ENCODE measurements at regions not wholly inside any gene's neighbourhood (a gene's known extent, or its start where the extent isn't known, plus 50 kb on each side); places are given as distances from the start of the nearest gene placed in this dataset.

GRCh38 chrX:773292-774025 is 142.9 kb downstream of the SHOX start:
- TF ChIP-seq, protein P1, sequence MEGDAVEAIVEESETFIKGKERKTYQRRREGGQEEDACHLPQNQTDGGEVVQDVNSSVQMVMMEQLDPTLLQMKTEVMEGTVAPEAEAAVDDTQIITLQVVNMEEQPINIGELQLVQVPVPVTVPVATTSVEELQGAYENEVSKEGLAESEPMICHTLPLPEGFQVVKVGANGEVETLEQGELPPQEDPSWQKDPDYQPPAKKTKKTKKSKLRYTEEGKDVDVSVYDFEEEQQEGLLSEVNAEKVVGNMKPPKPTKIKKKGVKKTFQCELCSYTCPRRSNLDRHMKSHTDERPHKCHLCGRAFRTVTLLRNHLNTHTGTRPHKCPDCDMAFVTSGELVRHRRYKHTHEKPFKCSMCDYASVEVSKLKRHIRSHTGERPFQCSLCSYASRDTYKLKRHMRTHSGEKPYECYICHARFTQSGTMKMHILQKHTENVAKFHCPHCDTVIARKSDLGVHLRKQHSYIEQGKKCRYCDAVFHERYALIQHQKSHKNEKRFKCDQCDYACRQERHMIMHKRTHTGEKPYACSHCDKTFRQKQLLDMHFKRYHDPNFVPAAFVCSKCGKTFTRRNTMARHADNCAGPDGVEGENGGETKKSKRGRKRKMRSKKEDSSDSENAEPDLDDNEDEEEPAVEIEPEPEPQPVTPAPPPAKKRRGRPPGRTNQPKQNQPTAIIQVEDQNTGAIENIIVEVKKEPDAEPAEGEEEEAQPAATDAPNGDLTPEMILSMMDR (IDR thresholded peaks at IDR 0.05): no peak
- Mint-ChIP-seq H3K27ac (ENCODE audit: unreplicated experiment) (no peak overlapping the region), H3K36me3 (ENCODE audit: unreplicated experiment) (no peaks in the 10 kb centered on the region), H3K9me3 (ENCODE audit: unreplicated experiment) (no peaks in the 10 kb centered on the region), H3K4me1 (ENCODE audit: unreplicated experiment) (no peaks in the 10 kb centered on the region), H3K4me3 (ENCODE audit: unreplicated experiment) (no peak overlapping the region), H3K27me3 (ENCODE audit: unreplicated experiment) (peaks cover 2% of the 10 kb centered on the region)
- no peak for DNase-seq (ENCODE audit: extremely low spot score, unreplicated experiment)

DNA sequence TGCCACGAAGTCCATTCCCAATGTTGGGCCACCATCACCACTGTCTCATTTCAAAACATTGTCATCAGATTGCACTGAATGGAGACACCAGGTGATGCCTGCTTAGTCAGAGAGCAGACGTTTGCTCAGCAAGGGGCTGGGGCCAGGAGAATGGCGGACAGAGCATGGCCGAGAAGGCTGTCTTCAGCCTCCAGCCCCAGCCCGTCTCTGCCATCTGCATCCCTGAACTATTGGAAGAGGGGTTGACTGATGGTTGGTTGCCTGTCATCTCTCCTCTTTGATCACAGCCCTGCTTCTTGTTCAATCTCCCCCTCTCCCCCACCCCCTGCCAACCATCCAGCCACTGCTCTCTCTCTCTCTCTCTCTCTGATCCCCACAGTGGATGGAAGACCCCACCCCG is 140.9 kb downstream of the SHOX start:
- H3K9me3 Mint-ChIP-seq (ENCODE audit: unreplicated experiment): no peaks in the 10 kb centered on the region

GRCh38 chrX:769796-770195 is 139.2 kb downstream of the SHOX start:
- Mint-ChIP-seq H3K27ac (ENCODE audit: unreplicated experiment) (no peak overlapping the region), H3K4me1 (ENCODE audit: unreplicated experiment) (no peaks in the 10 kb centered on the region), H3K36me3 (ENCODE audit: unreplicated experiment) (no peaks in the 10 kb centered on the region), H3K27me3 (ENCODE audit: unreplicated experiment) (peaks cover 2% of the 10 kb centered on the region), H3K4me3 (ENCODE audit: unreplicated experiment) (no peak overlapping the region), H3K9me3 (ENCODE audit: unreplicated experiment) (no peaks in the 10 kb centered on the region)
- no peak for DNase-seq (ENCODE audit: extremely low spot score, unreplicated experiment)
- TF ChIP-seq, protein P1 (IDR thresholded peaks at IDR 0.05): no peak

More for the DNA sequence above, 140.9 kb downstream of the SHOX start:
- Mint-ChIP-seq H3K36me3 (ENCODE audit: unreplicated experiment) (no peaks in the 10 kb centered on the region), H3K27me3 (ENCODE audit: unreplicated experiment) (peaks cover 2% of the 10 kb centered on the region), H3K4me3 (ENCODE audit: unreplicated experiment) (no peak overlapping the region), H3K27ac (ENCODE audit: unreplicated experiment) (no peak overlapping the region), H3K4me1 (ENCODE audit: unreplicated experiment) (no peaks in the 10 kb centered on the region)
- TF ChIP-seq, protein P1 (IDR thresholded peaks at IDR 0.05): no peak
- DNase-seq (ENCODE audit: extremely low spot score, unreplicated experiment): no peak

DNA sequence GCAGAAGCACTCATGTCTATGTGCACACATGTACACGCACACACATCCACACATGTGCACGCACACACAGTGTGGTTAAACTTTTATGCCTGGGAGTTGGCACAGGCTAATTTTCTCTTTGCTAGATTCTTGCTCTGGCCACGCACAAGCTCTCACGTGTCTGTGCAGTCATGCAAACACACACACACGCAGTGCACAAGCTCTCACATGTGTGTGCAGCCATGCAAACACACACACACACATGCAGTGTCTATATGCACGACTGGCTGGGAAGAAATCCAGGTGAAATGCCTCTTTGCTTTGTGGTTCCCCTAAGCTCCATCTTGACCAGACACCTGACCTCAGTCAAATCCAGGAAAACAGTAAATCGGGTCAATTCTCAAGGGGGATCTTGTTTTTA is 138.0 kb downstream of the SHOX start:
- Mint-ChIP-seq H3K27ac (ENCODE audit: unreplicated experiment) (no peak overlapping the region), H3K9me3 (ENCODE audit: unreplicated experiment) (no peaks in the 10 kb centered on the region), H3K36me3 (ENCODE audit: unreplicated experiment) (no peaks in the 10 kb centered on the region), H3K4me1 (ENCODE audit: unreplicated experiment) (no peaks in the 10 kb centered on the region), H3K4me3 (ENCODE audit: unreplicated experiment) (no peak overlapping the region), H3K27me3 (ENCODE audit: unreplicated experiment) (peaks cover 2% of the 10 kb centered on the region)
- no peak for DNase-seq (ENCODE audit: extremely low spot score, unreplicated experiment)
- TF ChIP-seq, protein P1 (IDR thresholded peaks at IDR 0.05): no peak

DNA sequence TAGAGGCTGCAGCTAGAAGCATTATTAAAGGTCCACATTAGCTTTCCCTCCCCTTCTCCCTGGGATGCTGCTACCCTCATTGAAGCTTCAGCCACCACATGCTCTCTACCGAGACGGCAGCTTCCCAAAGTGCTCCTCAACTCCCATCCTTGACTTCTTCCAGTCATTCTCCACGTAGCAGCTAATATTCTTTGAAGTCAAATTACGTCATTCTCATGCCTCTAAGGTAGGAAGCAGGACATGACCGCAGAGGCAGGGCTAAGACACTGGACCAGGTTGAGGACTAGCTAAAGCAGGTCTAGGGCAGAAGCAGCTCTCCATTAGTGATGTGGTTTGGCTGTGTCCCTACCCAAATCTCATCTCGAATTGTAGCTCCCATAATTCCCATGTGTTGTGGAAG is 128.3 kb downstream of the SHOX start:
- Mint-ChIP-seq H3K4me3 (ENCODE audit: unreplicated experiment) (no peak overlapping the region), H3K36me3 (ENCODE audit: unreplicated experiment) (no peaks in the 10 kb centered on the region), H3K4me1 (ENCODE audit: unreplicated experiment) (no peaks in the 10 kb centered on the region), H3K9me3 (ENCODE audit: unreplicated experiment) (peaks cover 5% of the 10 kb centered on the region), H3K27me3 (ENCODE audit: unreplicated experiment) (no peaks in the 10 kb centered on the region), H3K27ac (ENCODE audit: unreplicated experiment) (no peak overlapping the region)
- DNase-seq (ENCODE audit: extremely low spot score, unreplicated experiment): no peak
- TF ChIP-seq, protein P1 (IDR thresholded peaks at IDR 0.05): no peak

Measured in osteocyte (in vitro differentiated cells).